Neural progenitor cell (in vitro differentiated cells): ENCODE measurements at regions not wholly inside any gene's neighbourhood (a gene's known extent, or its start where the extent isn't known, plus 50 kb on each side); places are given as distances from the start of the nearest gene placed in this dataset.

Experiments
- DNase-seq: peaks from one replicate; pipeline ENCODE4 v3.0.0-alpha.2; 2016; ENCODE audit warnings: low spot score
- H2AFZ ChIP-seq: fragments of 200-600 bp; sonication (generic); replicated peaks from 2 replicates; pipeline ENCODE4 v1.6.1; 2016; ENCODE audit warnings: antibody characterized with exemption
- H3F3A ChIP-seq: fragments of 200-600 bp; sonication (generic); 2 replicates; pipeline ENCODE4 v1.6.1; 2016; ENCODE audit warnings: antibody characterized with exemption, low read depth
- H3K27ac ChIP-seq: fragments of 200-600 bp; sonication (generic); 2 replicates; pipeline ENCODE4 v1.5.1; 2016; ENCODE audit warnings: mild to moderate bottlenecking
- H3K27me3 ChIP-seq: fragments of 200-600 bp; sonication (generic); 2 replicates; pipeline ENCODE4 v1.6.1; 2016; ENCODE audit warnings: mild to moderate bottlenecking, moderate library complexity
- H3K36me3 ChIP-seq: fragments of 200-600 bp; sonication (generic); 2 replicates; pipeline ENCODE4 v1.5.1; 2016
- H3K4me1 ChIP-seq: fragments of 200-600 bp; sonication (generic); 2 replicates; pipeline ENCODE4 v1.6.1; 2016; ENCODE audit warnings: mixed run types
- H3K4me2 ChIP-seq: fragments of 200-600 bp; sonication (generic); 2 replicates; pipeline ENCODE4 v1.6.1; 2016
- H3K4me3 ChIP-seq: fragments of 200-600 bp; sonication (generic); 2 replicates; pipeline ENCODE4 v1.5.1; 2016
- H3K79me2 ChIP-seq: fragments of 200-600 bp; sonication (generic); 2 replicates; pipeline ENCODE4 v1.6.1; 2016; ENCODE audit warnings: low read depth
- H3K9ac ChIP-seq: fragments of 200-600 bp; sonication (generic); 2 replicates; pipeline ENCODE4 v1.6.1; 2016
- H3K9me3 ChIP-seq: fragments of 200-600 bp; sonication (generic); 2 replicates; pipeline ENCODE4 v1.5.1; 2016; ENCODE audit warnings: low read depth
- H4K20me1 ChIP-seq: fragments of 200-600 bp; sonication (generic); 2 replicates; pipeline ENCODE4 v1.6.1; 2016; ENCODE audit warnings: low read depth
- H3K27ac Mint-ChIP-seq: 3 replicates; pipeline ENCODE4 v1.8.0; 2021; ENCODE audit warnings: mixed read lengths
- H3K27me3 Mint-ChIP-seq: 2 replicates; pipeline ENCODE4 v1.8.0; 2022; ENCODE audit warnings: low read depth, mild to moderate bottlenecking, inconsistent platforms, moderate library complexity, mixed read lengths; ENCODE audit not compliant: insufficient read depth
- H3K36me3 Mint-ChIP-seq: 3 replicates; pipeline ENCODE4 v1.8.0; 2021; ENCODE audit warnings: mixed read lengths
- H3K4me1 Mint-ChIP-seq: 3 replicates; pipeline ENCODE4 v1.8.0; 2021; ENCODE audit warnings: mixed read lengths
- H3K4me3 Mint-ChIP-seq: 3 replicates; pipeline ENCODE4 v1.8.0; 2021; ENCODE audit warnings: mild to moderate bottlenecking, moderate library complexity, mixed read lengths
- H3K9me3 Mint-ChIP-seq: 3 replicates; pipeline ENCODE4 v1.8.0; 2020; ENCODE audit warnings: mixed read lengths
- EZH2 ChIP-seq: fragments of 200-600 bp; sonication (generic); IDR thresholded peaks from 2 replicates; pipeline ENCODE4 v1.6.1; 2017; ENCODE audit warnings: antibody characterized with exemption, mild to moderate bottlenecking, moderate library complexity
- EZH2phosphoT487 ChIP-seq: fragments of 200-600 bp; sonication (generic); IDR thresholded peaks from 2 replicates; pipeline ENCODE4 v1.6.1; 2017; ENCODE audit warnings: antibody characterized with exemption
- TF ChIP-seq, protein P1 (sequence below): fragments of 200-600 bp; sonication (generic); IDR thresholded peaks from 2 replicates; pipeline ENCODE4 v1.5.1; 2017; ENCODE audit warnings: antibody characterized with exemption, mild to moderate bottlenecking

GRCh38 chr18:54528942-54529376 lies 62.1 kb upstream of the DYNAP start:
- no peak for DNase-seq
- Histone ChIP-seq H3K27ac (no peak overlapping the region), H3K27me3 (no peaks in the 10 kb centered on the region)

GRCh38 chr18:54529444-54529843 lies 61.6 kb upstream of the DYNAP start:
- peak overlapping the region; percentile 44 for H2AFZ ChIP-seq
- H3K9ac ChIP-seq: no peak overlapping the region
- H3K27ac ChIP-seq: no peak overlapping the region
- DNase-seq: no peak
- TF ChIP-seq, protein P1, sequence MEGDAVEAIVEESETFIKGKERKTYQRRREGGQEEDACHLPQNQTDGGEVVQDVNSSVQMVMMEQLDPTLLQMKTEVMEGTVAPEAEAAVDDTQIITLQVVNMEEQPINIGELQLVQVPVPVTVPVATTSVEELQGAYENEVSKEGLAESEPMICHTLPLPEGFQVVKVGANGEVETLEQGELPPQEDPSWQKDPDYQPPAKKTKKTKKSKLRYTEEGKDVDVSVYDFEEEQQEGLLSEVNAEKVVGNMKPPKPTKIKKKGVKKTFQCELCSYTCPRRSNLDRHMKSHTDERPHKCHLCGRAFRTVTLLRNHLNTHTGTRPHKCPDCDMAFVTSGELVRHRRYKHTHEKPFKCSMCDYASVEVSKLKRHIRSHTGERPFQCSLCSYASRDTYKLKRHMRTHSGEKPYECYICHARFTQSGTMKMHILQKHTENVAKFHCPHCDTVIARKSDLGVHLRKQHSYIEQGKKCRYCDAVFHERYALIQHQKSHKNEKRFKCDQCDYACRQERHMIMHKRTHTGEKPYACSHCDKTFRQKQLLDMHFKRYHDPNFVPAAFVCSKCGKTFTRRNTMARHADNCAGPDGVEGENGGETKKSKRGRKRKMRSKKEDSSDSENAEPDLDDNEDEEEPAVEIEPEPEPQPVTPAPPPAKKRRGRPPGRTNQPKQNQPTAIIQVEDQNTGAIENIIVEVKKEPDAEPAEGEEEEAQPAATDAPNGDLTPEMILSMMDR: no peak
- no peak for TF ChIP-seq EZH2
- TF ChIP-seq EZH2phosphoT487: no peak
- Mint-ChIP-seq H3K9me3 (peaks cover 2% of the 10 kb centered on the region), H3K36me3 (no peaks in the 10 kb centered on the region), H3K27ac (no peak overlapping the region), H3K4me3 (no peak overlapping the region), H3K4me1 (no peaks in the 10 kb centered on the region), H3K27me3 (no peaks in the 10 kb centered on the region)
- H3F3A ChIP-seq: peaks cover 3% of the 10 kb centered on the region
- H3K9me3 ChIP-seq: no peaks in the 10 kb centered on the region
- no peaks in the 10 kb centered on the region for H3K27me3 ChIP-seq
- no peaks in the 10 kb centered on the region for H4K20me1 ChIP-seq
- no peak overlapping the region for H3K4me2 ChIP-seq
- H3K36me3 ChIP-seq: no peaks in the 10 kb centered on the region
- H3K79me2 ChIP-seq: no peaks in the 10 kb centered on the region
- H3K4me3 ChIP-seq: no peak overlapping the region
- H3K4me1 ChIP-seq: peaks cover 6% of the 10 kb centered on the region

More at GRCh38 chr18:54528942-54529376, 62.1 kb upstream of the DYNAP start:
- no peaks in the 10 kb centered on the region for H3K79me2 ChIP-seq
- H3K9me3 Mint-ChIP-seq: peaks cover 2% of the 10 kb centered on the region
- no peaks in the 10 kb centered on the region for H3K4me1 Mint-ChIP-seq
- no peak for TF ChIP-seq EZH2phosphoT487
- no peak overlapping the region for H2AFZ ChIP-seq
- peaks cover 3% of the 10 kb centered on the region for H3F3A ChIP-seq
- no peaks in the 10 kb centered on the region for H3K36me3 ChIP-seq
- H3K36me3 Mint-ChIP-seq: no peaks in the 10 kb centered on the region
- no peak overlapping the region for H3K4me3 Mint-ChIP-seq
- peaks cover 6% of the 10 kb centered on the region for H3K4me1 ChIP-seq
- H3K27me3 Mint-ChIP-seq: no peaks in the 10 kb centered on the region
- H3K27ac Mint-ChIP-seq: no peak overlapping the region
- no peak overlapping the region for H3K4me3 ChIP-seq
- H3K9ac ChIP-seq: no peak overlapping the region
- no peak overlapping the region for H3K4me2 ChIP-seq
- H3K9me3 ChIP-seq: no peaks in the 10 kb centered on the region
- H4K20me1 ChIP-seq: no peaks in the 10 kb centered on the region

GRCh38 chr18:54530285-54530684 lies 60.8 kb upstream of the DYNAP start:
- no peak overlapping the region for H3K27ac Mint-ChIP-seq
- Histone ChIP-seq H3K27me3 (no peaks in the 10 kb centered on the region), H3K9ac (no peak overlapping the region), H3K9me3 (no peaks in the 10 kb centered on the region), H3F3A (peaks cover 3% of the 10 kb centered on the region), H2AFZ (no peak overlapping the region), H3K4me1 (peaks cover 6% of the 10 kb centered on the region), H3K4me3 (no peak overlapping the region), H3K79me2 (no peaks in the 10 kb centered on the region), H4K20me1 (no peaks in the 10 kb centered on the region), H3K27ac (no peak overlapping the region), H3K36me3 (no peaks in the 10 kb centered on the region), H3K4me2 (no peak overlapping the region)
- peaks cover 2% of the 10 kb centered on the region for H3K9me3 Mint-ChIP-seq
- H3K4me3 Mint-ChIP-seq: no peak overlapping the region
- TF ChIP-seq, protein P1: no peak
- TF ChIP-seq EZH2 (no peak), EZH2phosphoT487 (no peak)
- H3K36me3 Mint-ChIP-seq: no peaks in the 10 kb centered on the region
- no peak for DNase-seq
- H3K4me1 Mint-ChIP-seq: no peaks in the 10 kb centered on the region
- H3K27me3 Mint-ChIP-seq: no peaks in the 10 kb centered on the region

DNA sequence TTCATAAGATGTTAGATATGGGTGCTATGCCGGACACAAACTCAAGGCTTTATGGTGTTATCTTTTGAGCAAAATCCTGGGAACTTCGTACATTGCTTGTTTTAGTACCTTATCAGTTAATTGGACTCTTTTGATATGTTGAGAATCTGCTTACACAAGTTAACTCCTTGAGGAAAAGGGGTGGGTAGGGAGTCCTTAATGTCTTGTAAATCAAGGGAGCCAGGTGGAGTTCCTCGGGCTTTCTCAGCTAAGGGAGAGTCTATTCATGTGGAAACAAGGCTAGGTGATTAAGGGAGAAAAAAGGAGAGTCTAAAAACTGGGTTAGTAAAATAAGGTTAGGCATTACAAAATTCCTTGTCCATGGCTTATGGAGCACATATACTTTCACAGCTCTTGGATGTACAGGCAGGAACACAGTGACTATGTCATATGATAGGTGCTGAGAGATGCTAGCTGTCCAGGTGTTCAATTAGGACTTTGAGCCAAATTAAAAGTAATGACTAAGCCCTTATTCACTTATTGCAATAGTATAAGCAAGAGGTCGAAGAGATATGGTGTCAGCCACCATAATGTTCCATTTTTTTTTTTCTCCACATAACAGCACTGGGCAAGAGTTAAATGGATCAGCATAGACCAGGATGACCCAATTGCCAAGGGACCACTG lies 59.5 kb upstream of the DYNAP start:
- DNase-seq: no peak
- peaks cover 2% of the 10 kb centered on the region for H3K9me3 Mint-ChIP-seq
- Histone ChIP-seq H3K36me3 (no peaks in the 10 kb centered on the region), H3K27ac (no peak overlapping the region), H3K4me3 (no peak overlapping the region), H3K79me2 (no peaks in the 10 kb centered on the region), H3K4me1 (peaks cover 6% of the 10 kb centered on the region), H3K4me2 (no peak overlapping the region), H3K9me3 (no peaks in the 10 kb centered on the region), H3K9ac (no peak overlapping the region), H3F3A (peaks cover 3% of the 10 kb centered on the region), H4K20me1 (no peaks in the 10 kb centered on the region), H3K27me3 (no peaks in the 10 kb centered on the region), H2AFZ (peak overlapping the region; percentile 66)
- no peaks in the 10 kb centered on the region for H3K4me1 Mint-ChIP-seq
- no peak for TF ChIP-seq EZH2phosphoT487
- no peaks in the 10 kb centered on the region for H3K36me3 Mint-ChIP-seq
- no peak overlapping the region for H3K27ac Mint-ChIP-seq
- no peak overlapping the region for H3K4me3 Mint-ChIP-seq
- no peaks in the 10 kb centered on the region for H3K27me3 Mint-ChIP-seq
